ENCODE measurements at regions not wholly inside any gene's neighbourhood (a gene's known extent, or its start where the extent isn't known, plus 50 kb on each side); places are given as distances from the start of the nearest gene placed in this dataset.

DNA sequence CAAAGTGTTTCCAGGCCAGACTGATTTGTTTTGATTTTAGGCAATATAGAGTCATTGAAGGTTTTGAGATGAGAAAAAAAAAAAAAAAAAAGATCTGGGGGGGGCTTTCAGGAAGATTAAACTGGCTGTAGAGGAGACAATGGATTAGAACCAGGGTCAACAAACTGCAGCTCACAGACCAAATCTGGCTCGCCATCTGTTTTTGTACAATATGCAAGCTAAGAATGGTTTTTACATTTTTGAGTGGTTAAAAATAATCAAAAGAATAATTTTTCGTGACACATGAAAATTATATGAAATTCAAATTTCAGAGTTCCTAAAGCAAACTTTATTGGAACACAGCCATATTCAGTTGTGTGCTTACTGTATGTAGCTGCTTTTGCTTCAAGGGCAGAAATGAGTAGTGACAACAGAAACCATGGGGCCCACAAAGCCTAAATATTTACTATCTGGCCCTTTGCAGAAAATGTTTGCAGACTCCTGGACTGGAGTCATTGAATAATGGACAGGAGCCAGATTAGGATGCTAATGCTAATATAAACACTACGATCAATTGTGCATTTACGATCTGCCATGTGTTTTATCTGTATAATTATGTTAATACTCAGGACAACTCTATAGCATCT lies 375.7 kb upstream of the DAB1 start:
- TF ChIP-seq ARNTL (CRISPR knock-in tag; IDR thresholded peaks at IDR 0.05; ENCODE audit: borderline replicate concordance, low read depth), result no peak
- no peak for TF ChIP-seq TCF4 (CRISPR knock-in tag; IDR thresholded peaks at IDR 0.05; ENCODE audit: borderline replicate concordance)
- no peak for TF ChIP-seq ZNF565 (CRISPR knock-in tag; conservative IDR thresholded peaks at IDR 0.05; ENCODE audit: low read depth)
